Spleen (tissue), 11 donors: ENCODE measurements at regions not wholly inside any gene's neighbourhood (a gene's known extent, or its start where the extent isn't known, plus 50 kb on each side); places are given as distances from the start of the nearest gene placed in this dataset.
A peak's percentile ranks its signal among the peaks of the same experiment; 100 is the strongest.
"Not testable (repeated sequence)": the region's sequence is repeated elsewhere in the genome, so short reads cannot be mapped to it uniquely, and the experiment has no call there.

Experiments
- DNase-seq: peaks from one replicate; pipeline ENCODE4 v3.0.0-alpha.2; 2020
- H3K27ac ChIP-seq, 8 donors: fragments of 200-600 bp; sonication (generic) in 7 of 8; 1 replicate in 4 of 8; 2 replicates in 4 of 8; pipeline versions ENCODE4 v1.5.0 to v1.8.0; 2016 to 2021; ENCODE audit warnings: inconsistent platforms in 4 of 8, mild to moderate bottlenecking in 4 of 8, moderate library complexity in 1 of 8
- H3K27me3 ChIP-seq, 7 donors: fragments of 200-600 bp; sonication (generic) in 6 of 7; replicated peaks in 1 of 7; 1 replicate in 4 of 7; 2 replicates in 3 of 7; pipeline versions ENCODE4 v1.5.0 to v1.8.0; 2016 to 2021; ENCODE audit warnings: inconsistent platforms in 3 of 7, mild to moderate bottlenecking in 1 of 7
- H3K36me3 ChIP-seq, 6 donors: fragments of 200-600 bp; sonication (generic) in 5 of 6; 1 replicate in 4 of 6; 2 replicates in 2 of 6; pipeline versions ENCODE4 v1.5.0 to v1.8.0; 2016 to 2021; ENCODE audit warnings: inconsistent platforms in 2 of 6
- H3K4me1 ChIP-seq, 6 donors: fragments of 200-600 bp; sonication (generic) in 5 of 6; 1 replicate in 3 of 6; 2 replicates in 3 of 6; pipeline versions ENCODE4 v1.5.0 to v1.8.0; 2016 to 2021; ENCODE audit warnings: inconsistent platforms in 3 of 6
- H3K4me3 ChIP-seq, 8 donors: fragments of 200-600 bp; sonication (generic) in 7 of 8; 1 replicate in 4 of 8; 2 replicates in 4 of 8; pipeline versions ENCODE4 v1.5.0 to v1.8.0; 2016 to 2021; ENCODE audit warnings: inconsistent platforms in 4 of 8, mild to moderate bottlenecking in 4 of 8, moderate library complexity in 2 of 8
- H3K9me3 ChIP-seq, 8 donors: fragments of 200-600 bp; sonication (generic) in 7 of 8; 1 replicate in 4 of 8; 2 replicates in 4 of 8; pipeline versions ENCODE4 v1.5.0 to v1.8.0; 2016 to 2021; ENCODE audit warnings: inconsistent platforms in 4 of 8
- POLR2A ChIP-seq, 3 donors: fragments of 450-650 bp; IDR thresholded peaks; one replicate each; pipeline ENCODE4 v1.5.1; 2017; ENCODE audit warnings: antibody characterized with exemption in 3 of 3, mild to moderate bottlenecking in 1 of 3
- POLR2AphosphoS5 ChIP-seq, 3 donors: sonication (generic); formaldehyde crosslinking; IDR thresholded peaks; one replicate each; pipeline ENCODE4 v1.5.1; 2017; ENCODE audit warnings: antibody characterized with exemption in 3 of 3
- WGBS, 5 donors: extraction: QIAGEN DNeasy Blood & Tissue Kit in 3 of 5; methylation state at CpG; one replicate each; pipeline versions ENCODE4 v1.1.5 to v1.1.7; 2013 to 2018; 5-methylcytosine and 5-hydroxymethylcytosine counted together
- intact Hi-C: fragments of 100-400 bp; cut with DNase I; formaldehyde crosslinking; loops from one replicate; pipeline ENCODE4 v1.15.0; 2023; ENCODE audit warnings: low total_unique reads
- TF ChIP-seq, protein P1 (sequence below), 11 experiments: fragments of 200-600 bp in 7 of 11; fragments of 450-650 bp in 4 of 11; sonication (generic) in 4 of 11; IDR thresholded peaks in 8 of 11; conservative IDR thresholded peaks in 3 of 11; 1 replicate in 7 of 11; 2 replicates in 4 of 11; pipeline versions ENCODE4 v1.4.0 to v1.8.0; 2016 to 2021; ENCODE audit warnings: antibody characterized with exemption in 11 of 11, inconsistent platforms in 4 of 11, mild to moderate bottlenecking in 1 of 11
- donor health status: healthy with polysubstance abuse.
- donor health status: DM: no; HTN: no; CAD: no; lungs with moderate emphysema.
- donor health status: DM: no; HTN: no; CAD: no.
- donor health status: Bipolar disorder and iron deficiency.
- donor health status: healthy.
- donor health status: DM: no; HTN: no; CAD: no.
- donor health status: DM: yes; HTN: yes; CAD: no.

DNA sequence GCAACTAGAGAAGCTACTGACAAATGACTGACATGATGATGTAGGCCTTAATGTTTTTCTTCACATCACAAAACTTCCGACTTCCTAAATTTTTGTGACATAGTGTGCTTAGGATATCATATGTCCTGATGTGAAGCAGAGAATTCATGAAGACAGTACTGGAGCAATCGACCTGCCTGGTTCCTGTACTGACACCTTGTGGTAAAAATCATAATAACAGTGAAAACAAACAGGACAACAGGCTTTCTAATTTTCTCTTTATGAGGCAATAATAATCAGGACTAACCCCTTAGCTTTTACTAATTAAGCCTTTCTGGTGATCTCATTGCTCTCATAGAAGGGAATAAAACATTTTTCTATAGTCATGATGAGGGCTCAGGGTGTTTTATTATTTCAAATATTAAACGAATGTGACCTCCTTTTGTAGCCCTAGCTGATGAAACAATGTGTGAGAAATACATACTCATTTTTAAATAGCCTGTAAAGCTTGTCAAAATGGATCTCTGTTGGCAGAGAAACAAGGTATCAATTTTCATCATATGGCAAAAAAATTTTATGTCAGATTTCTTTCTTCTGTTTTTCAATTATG lies 158.4 kb downstream of the TENT5D start:
- no peaks in the 10 kb centered on the region for H3K36me3 ChIP-seq
- WGBS, 5 donors: 18 to 30% (median 27%) methylated on average over 3 of the region's 3 CpGs
- no peak for TF ChIP-seq POLR2AphosphoS5 (IDR thresholded peaks at IDR 0.05)
- TF ChIP-seq, protein P1, sequence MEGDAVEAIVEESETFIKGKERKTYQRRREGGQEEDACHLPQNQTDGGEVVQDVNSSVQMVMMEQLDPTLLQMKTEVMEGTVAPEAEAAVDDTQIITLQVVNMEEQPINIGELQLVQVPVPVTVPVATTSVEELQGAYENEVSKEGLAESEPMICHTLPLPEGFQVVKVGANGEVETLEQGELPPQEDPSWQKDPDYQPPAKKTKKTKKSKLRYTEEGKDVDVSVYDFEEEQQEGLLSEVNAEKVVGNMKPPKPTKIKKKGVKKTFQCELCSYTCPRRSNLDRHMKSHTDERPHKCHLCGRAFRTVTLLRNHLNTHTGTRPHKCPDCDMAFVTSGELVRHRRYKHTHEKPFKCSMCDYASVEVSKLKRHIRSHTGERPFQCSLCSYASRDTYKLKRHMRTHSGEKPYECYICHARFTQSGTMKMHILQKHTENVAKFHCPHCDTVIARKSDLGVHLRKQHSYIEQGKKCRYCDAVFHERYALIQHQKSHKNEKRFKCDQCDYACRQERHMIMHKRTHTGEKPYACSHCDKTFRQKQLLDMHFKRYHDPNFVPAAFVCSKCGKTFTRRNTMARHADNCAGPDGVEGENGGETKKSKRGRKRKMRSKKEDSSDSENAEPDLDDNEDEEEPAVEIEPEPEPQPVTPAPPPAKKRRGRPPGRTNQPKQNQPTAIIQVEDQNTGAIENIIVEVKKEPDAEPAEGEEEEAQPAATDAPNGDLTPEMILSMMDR (IDR thresholded peaks at IDR 0.05 in 8 of 11, conservative IDR thresholded peaks at IDR 0.05 in 3 of 11): peak in 4 of 11 experiments; percentile 11 to 28 (median 24)
- TF ChIP-seq POLR2A (IDR thresholded peaks at IDR 0.05): no peak
- H3K27me3 ChIP-seq: no peaks in the 10 kb centered on the region
- H3K4me1 ChIP-seq: no peaks in the 10 kb centered on the region
- H3K9me3 ChIP-seq: no peaks in the 10 kb centered on the region
- H3K27ac ChIP-seq: no peak overlapping the region
- no peak overlapping the region for H3K4me3 ChIP-seq
- intact Hi-C loops: no loop called here
- DNase-seq: no peak

DNA sequence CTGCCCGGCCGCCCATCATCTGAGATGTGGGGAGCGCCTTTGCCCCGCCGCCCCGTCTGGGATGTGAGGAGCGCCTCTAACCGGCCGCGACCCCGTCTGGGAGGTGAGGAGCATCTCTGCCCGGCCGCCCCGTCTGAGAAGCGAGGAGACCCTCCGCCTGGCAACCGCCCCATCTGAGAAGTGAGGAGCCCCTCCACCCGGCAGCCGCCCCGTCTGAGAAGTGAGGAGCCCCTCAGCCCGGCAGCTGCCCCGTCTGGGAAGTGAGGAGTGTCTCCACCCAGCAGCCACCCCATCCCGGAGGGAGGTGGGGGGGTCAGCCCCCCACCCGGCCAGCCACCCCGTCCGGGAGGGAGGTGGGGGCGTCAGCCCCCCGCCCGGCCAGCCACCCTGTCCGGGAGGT lies 170.7 kb downstream of the TENT5D start:
- intact Hi-C loops, H3K4me3 ChIP-seq, H3K27me3 ChIP-seq, H3K27ac ChIP-seq, H3K4me1 ChIP-seq, DNase-seq, H3K36me3 ChIP-seq: not testable (repeated sequence)
- H3K9me3 ChIP-seq: peaks cover 0 to 10% (median 0%) of the 10 kb centered on the region in 8 donors
- WGBS, 5 donors: 80 to 97% (median 92%) methylated on average over 7 to 25 of the region's 30 CpGs; no CpG with 5 or more reads in 2 of the 5 donors

DNA sequence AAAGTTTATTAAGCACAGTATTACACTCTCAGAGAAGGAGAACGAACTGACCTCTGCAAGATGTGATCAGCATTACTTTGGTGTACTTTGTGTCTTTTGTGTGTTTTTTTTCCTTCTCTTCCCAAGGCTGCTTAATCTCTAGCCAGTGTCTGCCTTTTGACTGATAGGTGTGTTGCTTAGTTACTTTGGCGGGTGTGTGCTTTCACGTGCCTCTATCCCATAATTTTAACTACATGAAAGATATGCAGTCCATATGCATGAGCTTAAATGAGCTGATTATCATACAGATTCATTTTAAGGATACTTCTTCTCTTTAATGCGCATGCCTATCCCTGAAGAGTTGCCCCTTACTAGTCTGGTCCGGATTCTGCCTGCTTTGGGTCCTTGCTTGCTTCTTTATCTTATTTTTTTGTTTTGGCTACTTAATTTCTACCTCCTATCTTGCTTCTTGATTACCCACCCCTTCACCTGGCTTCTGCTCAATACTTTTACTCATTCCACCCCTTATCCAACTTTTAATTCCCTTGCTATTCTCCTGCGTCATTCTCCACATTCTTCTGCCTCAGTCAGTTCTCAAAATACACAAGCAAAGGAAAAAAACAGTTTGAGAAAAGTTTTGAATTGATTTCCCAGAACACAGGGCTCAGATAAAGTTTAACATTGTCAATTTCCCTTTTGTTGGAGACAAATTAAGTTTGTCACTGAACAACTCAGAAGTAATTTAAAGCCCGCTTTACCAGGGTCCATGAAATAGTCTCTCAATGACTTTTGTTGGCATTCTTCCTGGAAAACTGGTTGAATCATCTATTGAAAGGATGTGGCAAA lies 182.0 kb downstream of the TENT5D start:
- intact Hi-C loops: no loop called here
- WGBS, 5 donors: 60 to 80% (median 70%) methylated on average over 7 of the region's 7 CpGs
- Histone ChIP-seq H3K4me1 (no peaks in the 10 kb centered on the region), H3K36me3 (no peaks in the 10 kb centered on the region), H3K9me3 (peaks cover 0 to 8% (median 0%) of the 10 kb centered on the region in 8 donors), H3K4me3 (no peak overlapping the region), H3K27ac (no peak overlapping the region), H3K27me3 (no peaks in the 10 kb centered on the region)
- DNase-seq: no peak
- TF ChIP-seq POLR2A (IDR thresholded peaks at IDR 0.05) (no peak), POLR2AphosphoS5 (IDR thresholded peaks at IDR 0.05) (no peak)
- TF ChIP-seq, protein P1 (IDR thresholded peaks at IDR 0.05 in 8 of 11, conservative IDR thresholded peaks at IDR 0.05 in 3 of 11): no peak
